DMS53 treated with DMSO at 0.1 percent for 48 hours (cell line): ENCODE measurements at regions not wholly inside any gene's neighbourhood (a gene's known extent, or its start where the extent isn't known, plus 50 kb on each side); places are given as distances from the start of the nearest gene placed in this dataset.
"Not testable (repeated sequence)": the region's sequence is repeated elsewhere in the genome, so short reads cannot be mapped to it uniquely, and the experiment has no call there.

Source experiments
- DNase-seq: peaks from one replicate; lab custom pipeline; 2025; ENCODE audit not compliant: unreplicated experiment; lab: John Stamatoyannopoulos, UW

DNA sequence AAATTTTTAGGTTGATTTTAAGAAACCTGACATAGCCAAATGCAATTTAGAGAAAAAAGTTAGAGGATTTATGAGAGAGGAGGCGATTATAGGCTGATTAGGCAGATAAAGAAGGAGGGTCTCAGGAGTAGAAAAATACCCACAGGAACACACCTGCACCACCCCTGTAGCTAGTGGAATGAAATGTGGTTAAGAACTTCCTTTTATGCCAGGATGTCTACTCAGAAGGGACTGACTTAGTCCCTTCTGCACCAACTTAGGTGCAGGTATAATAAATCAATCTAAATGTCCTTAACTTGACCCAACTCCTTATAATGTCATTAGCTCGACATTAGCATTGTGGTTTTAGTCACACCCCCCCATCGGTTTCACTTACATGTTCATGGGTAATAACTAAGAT is 1274.5 kb upstream of the TMEFF2 start:
- no peak for DNase-seq

- DNase-seq: no peak
Observed at GRCh38 chr2:193467276-193467987, 1272.7 kb upstream of the TMEFF2 start.

GRCh38 chr2:193463011-193463410 is 1268.3 kb upstream of the TMEFF2 start:
- DNase-seq: no peak

- DNase-seq: no peak
Observed at GRCh38 chr2:193462411-193462810, 1267.7 kb upstream of the TMEFF2 start.

GRCh38 chr2:193461431-193461934 is 1266.8 kb upstream of the TMEFF2 start:
- no peak for DNase-seq

- no peak for DNase-seq
Observed at GRCh38 chr2:193446967-193447366, 1252.2 kb upstream of the TMEFF2 start.

DNA sequence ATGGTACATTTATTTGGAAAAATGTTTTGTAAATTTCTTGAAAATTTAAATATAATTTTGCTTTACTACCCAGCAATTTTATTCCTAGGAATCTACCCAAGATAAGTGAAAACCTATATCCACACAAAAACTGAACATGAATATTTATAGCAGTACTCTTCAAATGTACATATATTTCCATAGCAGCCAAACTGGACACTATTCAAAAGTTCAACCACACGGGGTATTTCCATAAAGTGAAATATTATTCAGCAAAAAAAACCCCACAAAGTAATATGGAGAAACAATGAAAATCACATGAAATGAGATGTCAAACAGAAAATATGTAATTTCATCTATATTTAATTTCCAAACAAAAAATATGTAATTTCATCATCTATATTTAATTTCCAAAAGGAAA is 1247.6 kb upstream of the TMEFF2 start:
- DNase-seq: no peak

- DNase-seq: no peak
Observed at GRCh38 chr2:193428336-193428818, 1233.6 kb upstream of the TMEFF2 start.

- not testable (repeated sequence) for DNase-seq
Observed at GRCh38 chr2:193412368-193412767, 1217.6 kb upstream of the TMEFF2 start.

- DNase-seq: no peak
Observed at GRCh38 chr2:193409951-193410350, 1215.2 kb upstream of the TMEFF2 start.

DNA sequence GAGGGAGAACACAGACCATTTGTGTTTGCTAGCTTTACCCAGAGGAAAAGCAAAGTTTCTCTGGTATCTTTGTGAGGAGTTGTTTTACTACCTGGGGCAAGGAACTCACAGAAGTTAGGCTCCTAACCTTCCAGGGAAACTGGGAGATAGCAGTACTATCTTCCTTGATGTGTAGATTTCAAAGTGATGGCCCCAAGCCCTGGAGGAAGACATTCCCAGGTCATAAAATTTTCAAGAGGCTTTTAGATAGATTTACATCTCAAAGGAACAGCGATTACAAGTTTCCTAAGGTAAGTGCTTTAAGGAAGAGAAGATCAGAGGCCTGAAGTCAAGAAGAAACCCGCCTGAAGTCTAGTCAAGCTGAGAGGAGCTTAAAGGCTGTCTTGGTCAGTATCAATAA is 1187.8 kb upstream of the TMEFF2 start:
- no peak for DNase-seq

DNA sequence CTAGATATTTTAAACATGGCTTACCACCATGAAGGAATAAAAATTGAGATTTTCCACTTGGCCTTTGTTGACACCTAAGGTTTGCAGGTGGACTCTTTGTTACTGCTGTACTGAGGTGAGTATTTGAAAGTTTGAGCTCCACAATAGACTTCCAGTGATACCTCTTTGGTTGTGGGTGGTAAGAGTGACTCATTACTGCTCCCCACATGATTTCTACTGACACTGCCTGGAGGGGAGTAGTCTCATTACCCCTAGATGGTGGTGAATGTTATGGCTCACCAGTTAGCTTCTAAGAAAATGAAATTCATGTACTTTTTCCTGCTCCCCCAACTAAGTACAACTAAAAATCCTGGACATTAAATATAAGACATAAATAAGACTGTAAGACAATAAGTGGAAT is 1183.1 kb upstream of the TMEFF2 start:
- no peak for DNase-seq

DNA sequence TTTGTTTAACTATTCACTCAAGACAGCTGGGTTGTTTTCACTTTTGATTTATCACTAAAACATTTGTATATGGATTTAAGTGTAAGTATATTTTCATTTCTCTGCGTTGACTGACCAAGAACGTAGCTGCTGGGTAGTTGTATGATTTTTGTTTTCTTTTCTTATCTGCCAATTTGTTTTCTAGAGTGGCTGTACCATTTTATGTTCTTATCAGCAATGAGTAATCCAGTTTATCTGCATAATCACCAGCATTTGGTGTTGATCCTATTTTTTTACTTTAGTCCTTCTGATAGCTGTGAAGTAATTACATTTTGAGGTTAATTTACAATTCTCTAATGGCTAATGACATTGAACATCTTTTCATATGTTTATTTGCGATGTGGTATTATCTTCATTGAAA is 1178.4 kb upstream of the TMEFF2 start:
- DNase-seq: no peak

DNA sequence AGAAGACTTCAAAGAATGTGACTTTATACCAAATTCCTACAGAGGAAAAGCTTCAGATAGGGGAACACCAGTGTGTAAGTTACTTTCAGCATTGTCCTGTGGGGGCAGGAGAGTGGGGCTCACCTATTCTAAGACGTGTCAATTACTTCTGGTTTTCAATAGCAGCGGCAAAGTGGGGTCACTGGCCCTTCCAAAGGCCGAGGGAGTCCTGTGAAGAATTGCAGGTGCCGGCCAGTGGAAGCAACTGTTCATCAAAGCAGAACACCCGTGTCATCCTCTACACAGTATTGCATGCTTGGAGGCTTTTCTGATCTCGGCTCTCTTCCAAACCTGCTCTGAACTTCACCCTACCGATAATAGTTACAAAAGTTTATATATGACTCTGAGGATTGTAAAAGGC is 1176.5 kb upstream of the TMEFF2 start:
- DNase-seq: no peak

DNA sequence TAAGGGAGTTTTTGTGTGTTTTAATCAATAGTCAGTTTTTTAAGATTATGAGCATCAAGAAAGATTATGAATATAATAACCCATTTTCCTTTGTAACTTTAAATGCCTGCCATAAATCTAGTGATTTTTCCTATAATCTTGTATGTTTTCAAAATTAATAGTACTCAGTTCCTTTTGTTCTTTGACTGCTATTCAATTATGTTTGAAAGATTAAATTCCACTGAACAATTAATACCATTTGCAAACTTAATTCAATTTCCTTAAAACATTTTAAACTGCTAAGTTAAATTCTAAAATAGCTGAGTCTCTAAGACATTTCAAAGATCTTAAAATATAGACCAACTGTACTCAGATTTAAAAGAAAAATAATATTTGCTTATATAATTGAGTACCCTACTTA is 1173.9 kb upstream of the TMEFF2 start:
- no peak for DNase-seq

GRCh38 chr2:193357508-193357907 is 1162.8 kb upstream of the TMEFF2 start:
- DNase-seq: no peak

DNA sequence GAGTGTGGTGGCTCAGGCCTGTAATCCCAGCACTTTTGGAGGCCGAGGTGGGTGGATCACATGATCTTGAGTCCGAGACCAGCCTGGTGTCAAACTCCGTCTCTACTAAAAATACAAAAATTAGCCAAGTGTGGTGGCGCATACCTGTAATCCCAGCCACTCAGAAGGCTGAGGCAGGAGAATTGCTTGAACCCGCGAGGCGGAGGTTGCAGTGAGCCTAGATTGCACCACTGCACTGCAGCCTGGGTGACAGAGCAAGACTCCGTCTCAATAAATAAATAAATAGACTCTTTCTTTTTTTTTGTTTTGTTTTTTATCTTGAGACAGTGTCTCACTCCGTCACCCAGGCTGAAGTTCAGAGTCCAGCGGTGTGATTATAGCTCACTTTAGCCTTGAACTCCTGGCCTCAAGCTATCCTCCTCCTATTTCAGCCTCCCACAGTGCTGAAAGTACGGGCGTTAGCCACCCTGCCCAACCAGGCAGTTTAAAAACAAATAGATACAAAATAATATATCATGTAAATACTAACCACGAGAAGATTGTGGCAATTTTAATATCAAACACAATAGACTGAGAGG is 1158.0 kb upstream of the TMEFF2 start:
- not testable (repeated sequence) for DNase-seq

DNA sequence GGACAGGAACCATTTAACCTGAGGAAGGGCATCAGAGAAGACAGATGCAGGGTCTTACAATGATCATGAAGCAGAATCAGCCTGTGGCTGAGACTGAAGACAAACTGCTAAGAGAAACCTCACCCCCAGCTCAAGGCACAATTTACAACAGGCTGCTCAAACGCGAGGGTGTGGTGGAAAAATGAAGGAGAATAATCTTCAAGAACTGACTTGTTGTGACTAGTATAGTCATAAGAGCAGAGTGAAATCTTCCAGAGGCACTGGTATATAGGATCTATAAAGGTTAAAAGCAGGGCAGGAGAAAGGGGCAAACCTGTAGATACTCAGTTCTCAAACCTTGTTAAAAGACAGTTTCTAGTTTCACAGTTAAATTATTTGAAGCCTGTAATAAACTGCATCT is 1155.8 kb upstream of the TMEFF2 start:
- no peak for DNase-seq

DNA sequence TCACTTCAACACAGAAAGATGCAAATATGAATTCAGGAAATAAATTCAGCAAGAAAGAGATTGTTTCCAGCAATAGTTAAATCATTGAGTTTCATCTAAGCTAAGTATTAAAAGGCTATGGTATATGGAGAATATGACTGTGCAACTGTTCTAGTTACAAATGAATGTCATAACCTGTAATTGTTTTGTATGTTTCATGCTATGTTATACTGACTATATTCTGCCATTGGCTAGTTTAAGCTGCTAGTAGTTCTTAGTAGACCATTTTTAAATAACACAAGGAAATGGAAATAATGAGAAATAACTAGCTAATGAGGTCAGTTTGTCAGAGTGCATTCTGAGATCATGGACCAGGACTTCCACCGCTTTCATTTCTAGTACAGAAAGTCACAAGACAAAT is 1154.9 kb upstream of the TMEFF2 start:
- no peak for DNase-seq

- DNase-seq: no peak
Observed at GRCh38 chr2:193348055-193348454, 1153.3 kb upstream of the TMEFF2 start.

GRCh38 chr2:193336781-193337180 is 1142.0 kb upstream of the TMEFF2 start:
- no peak for DNase-seq

DNA sequence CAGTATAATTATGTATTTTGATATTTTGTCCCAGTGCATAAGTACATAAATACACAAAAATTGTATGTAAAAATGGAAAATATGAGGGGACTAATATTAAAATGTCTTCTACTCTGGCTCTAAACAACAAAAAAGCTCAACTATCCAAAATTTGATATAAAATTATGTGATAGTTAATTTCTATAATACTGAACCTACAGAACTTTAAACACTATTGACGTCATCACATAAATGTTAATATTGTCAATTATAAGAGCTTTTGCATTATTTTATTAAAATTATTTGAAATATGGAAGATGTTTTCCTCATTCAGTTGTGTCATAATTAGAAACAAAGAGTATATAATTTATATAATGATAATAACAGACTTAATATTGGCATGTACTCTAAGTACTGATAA is 1139.7 kb upstream of the TMEFF2 start:
- no peak for DNase-seq

- DNase-seq: no peak
Observed at GRCh38 chr2:193333539-193333938, 1138.8 kb upstream of the TMEFF2 start.
